K562 (cell line): ENCODE measurements at regions not wholly inside any gene's neighbourhood (a gene's known extent, or its start where the extent isn't known, plus 50 kb on each side); places are given as distances from the start of the nearest gene placed in this dataset. TPM values are rescaled to one million over a fixed set of nuclear protein-coding genes. Genes with fewer than 3 reads are reported as not detected.
A peak's percentile ranks its signal among the peaks of the same experiment; 100 is the strongest.

Experiments
- ATAC-seq: fragments of 200-7000 bp; cut with Tn5 transposase; 3 replicates; pipeline ENCODE4 v1.9.1; 2020; ENCODE audit warnings: moderate library complexity
- BruUV-seq: library from RNA; stranded (reverse); fragments of 400-500 nt; replicated peaks from 2 replicates; lab custom pipeline; 2021; lab: Mats Ljungman, UMichigan
- CTCF ChIA-PET: fragments of 300-600 bp; formaldehyde crosslinking; extraction: SDS; loops from one replicate; lab custom pipeline; 2021; ENCODE audit warnings: low intra/inter-chr PET ratio; lab: Yijun Ruan, JAX
- POLR2A ChIA-PET: fragments of 300-600, 350-650 bp; sonication (Branson Sonifier 250); formaldehyde crosslinking; extraction: SDS; loops from one replicate; lab custom pipeline; 2021; ENCODE audit warnings: antibody characterized with exemption, inconsistent platforms; lab: Yijun Ruan, JAX
- DNase-seq, 4 experiments: peaks; one replicate each; pipeline versions ENCODE4 v3.0.0 to v3.0.0-alpha.2; 2011 to 2018; ENCODE audit warnings: low spot score in 3 of 4, mixed read lengths in 3 of 4; ENCODE audit errors: extremely low read depth in 1 of 4
- FAIRE-seq: peaks from 2 replicates; lab custom pipeline; 2011; peaks lifted over from hg19 to GRCh38; lab: Jason Lieb, UNC
- H2AFZ ChIP-seq: 2 replicates; pipeline ENCODE4 v1.6.0; 2011; ENCODE audit warnings: low read depth, low read length, control low read depth, inconsistent platforms
- H3K27ac ChIP-seq: fragments of 200-600 bp; 3 replicates; pipeline ENCODE4 v1.8.0; 2011; ENCODE audit warnings: low read depth, mild to moderate bottlenecking, control low read depth, inconsistent platforms, low read length, moderate library complexity, mixed read lengths; ENCODE audit errors: extremely low read depth
- H3K27me3 ChIP-seq, 2 experiments: fragments of 300-600 bp in 1 of 2; 2 replicates in 1 of 2; 3 replicates in 1 of 2; pipeline versions ENCODE4 v1.6.0 to v1.8.0; 2011; ENCODE audit warnings: inconsistent platforms in 2 of 2, low read length in 2 of 2, mild to moderate bottlenecking in 1 of 2, mixed read lengths in 1 of 2, moderate library complexity in 1 of 2; ENCODE audit not compliant: control insufficient read depth in 2 of 2, insufficient read depth in 2 of 2
- H3K36me3 ChIP-seq: fragments of 300-600 bp; 3 replicates; pipeline ENCODE4 v1.8.0; 2011; ENCODE audit warnings: mild to moderate bottlenecking, low read length, inconsistent platforms; ENCODE audit not compliant: control insufficient read depth, insufficient read depth
- H3K4me1 ChIP-seq, 2 experiments: fragments of 200-600 bp in 1 of 2; replicated peaks in 1 of 2; 2 replicates in 1 of 2; 3 replicates in 1 of 2; pipeline versions ENCODE4 v1.5.1 to v1.8.0; 2011; ENCODE audit warnings: inconsistent platforms in 2 of 2, low read length in 2 of 2, mild to moderate bottlenecking in 1 of 2, mixed read lengths in 1 of 2, moderate library complexity in 1 of 2; ENCODE audit not compliant: control insufficient read depth in 2 of 2, insufficient read depth in 2 of 2
- H3K4me2 ChIP-seq: 2 replicates; pipeline ENCODE4 v1.6.1; 2011; ENCODE audit warnings: low read length, control low read depth, inconsistent platforms, mixed read lengths; ENCODE audit not compliant: insufficient read depth
- H3K4me3 ChIP-seq: fragments of 200-600 bp; sonication (generic), shearing (Covaris generic); 2 replicates; pipeline ENCODE4 v1.5.1; 2016; ENCODE audit warnings: control low read depth, inconsistent platforms
- H3K79me2 ChIP-seq: fragments of 200-600 bp; 3 replicates; pipeline ENCODE4 v1.8.0; 2011; ENCODE audit warnings: low read length, inconsistent platforms; ENCODE audit not compliant: control insufficient read depth, insufficient read depth
- H3K9ac ChIP-seq, 2 experiments: 2 replicates each; pipeline versions ENCODE4 v1.6.0 to v1.6.1; 2011; ENCODE audit warnings: low read depth in 2 of 2, low read length in 2 of 2, control low read depth in 1 of 2, inconsistent platforms in 1 of 2, mild to moderate bottlenecking in 1 of 2, mixed read lengths in 1 of 2; ENCODE audit not compliant: insufficient read depth in 1 of 2
- H3K9me1 ChIP-seq: one replicate; pipeline ENCODE4 v1.6.0; 2011; ENCODE audit warnings: inconsistent platforms, mild to moderate bottlenecking, low read length, moderate library complexity; ENCODE audit not compliant: control insufficient read depth, insufficient read depth
- H3K9me3 ChIP-seq: replicated peaks from 2 replicates; pipeline ENCODE4 v1.5.1; 2011; ENCODE audit warnings: low read depth, low read length, inconsistent platforms; ENCODE audit not compliant: control insufficient read depth, insufficient read depth
- H4K20me1 ChIP-seq: replicated peaks from 2 replicates; pipeline ENCODE4 v1.6.1; 2011; ENCODE audit warnings: low read length, inconsistent platforms, mixed read lengths; ENCODE audit not compliant: control insufficient read depth, insufficient read depth
- C11orf30 ChIP-seq: fragments of 450-650 bp; IDR thresholded peaks from 2 replicates; pipeline ENCODE4 v1.6.1; 2016; ENCODE audit warnings: low read depth, mild to moderate bottlenecking
- CBX8 ChIP-seq: fragments of 200-600 bp; sonication (generic); IDR thresholded peaks from 2 replicates; pipeline ENCODE4 v1.6.1; 2012; ENCODE audit warnings: borderline replicate concordance, mixed run types, low read depth, mild to moderate bottlenecking, moderate library complexity, mixed read lengths, low read length, control low read depth, inconsistent platforms; ENCODE audit not compliant: poor library complexity, severe bottlenecking; ENCODE audit errors: extremely low read depth
- MAFF ChIP-seq: IDR thresholded peaks from 2 replicates; pipeline ENCODE4 v1.6.1; 2012; ENCODE audit warnings: low read length, improper control_type of control experiment
- MAFG ChIP-seq: fragments of 450-650 bp; conservative IDR thresholded peaks from 2 replicates; pipeline ENCODE4 v1.6.1; 2016; ENCODE audit warnings: missing genetic modification characterization, missing compliant biosample characterization
- MAFK ChIP-seq: IDR thresholded peaks from 2 replicates; pipeline ENCODE4 v1.6.1; 2011; ENCODE audit warnings: low read length, improper control_type of control experiment
- NFE2 ChIP-seq: IDR thresholded peaks from 2 replicates; pipeline ENCODE4 v1.6.1; 2014; ENCODE audit warnings: antibody characterized with exemption, low read depth
- PHB ChIP-seq: fragments of 250-450 bp; sonication (Bioruptor Pico); IDR thresholded peaks from 2 replicates; pipeline ENCODE4 v1.5.0; 2021
- ZNF316 ChIP-seq: fragments of 450-650 bp; IDR thresholded peaks from 2 replicates; pipeline ENCODE4 v1.6.1; 2016
- WGBS: fragments of 100-300 bp; shearing (Covaris generic); methylation state at CpG from one replicate; pipeline ENCODE4 v1.1.6; 2016; ENCODE audit warnings: low coverage, mixed read lengths; ENCODE audit not compliant: insufficient coverage; ENCODE audit errors: missing lambda C conversion rate; 5-methylcytosine and 5-hydroxymethylcytosine counted together
- in situ Hi-C: fragments of 300-500 bp; cut with MboI; formaldehyde crosslinking; loops from 4 replicates; pipeline ENCODE4 v1.15.0; 2018; ENCODE audit warnings: inconsistent platforms, mixed read lengths
- intact Hi-C: fragments of 100-400 bp; cut with micrococcal nuclease; formaldehyde crosslinking; loops from 2 replicates; pipeline ENCODE4 v1.14.2; 2022
- microRNA counts: library from miRNA; unstranded; fragments of <30 nt; microRNA quantifications from one replicate; lab custom pipeline; 2016
- microRNA-seq: library from miRNA; unstranded; fragments of <30 nt; microRNA quantifications from one replicate; pipeline ENCODE4, GENCODE V29; 2018; ENCODE audit warnings: borderline microRNAs expressed
- small RNA-seq: library from RNA; depleted of rRNA; stranded (forward); fragments of <200 nt; gene quantifications from one replicate; pipeline ENCODE3, GENCODE V24; 2014

DNA sequence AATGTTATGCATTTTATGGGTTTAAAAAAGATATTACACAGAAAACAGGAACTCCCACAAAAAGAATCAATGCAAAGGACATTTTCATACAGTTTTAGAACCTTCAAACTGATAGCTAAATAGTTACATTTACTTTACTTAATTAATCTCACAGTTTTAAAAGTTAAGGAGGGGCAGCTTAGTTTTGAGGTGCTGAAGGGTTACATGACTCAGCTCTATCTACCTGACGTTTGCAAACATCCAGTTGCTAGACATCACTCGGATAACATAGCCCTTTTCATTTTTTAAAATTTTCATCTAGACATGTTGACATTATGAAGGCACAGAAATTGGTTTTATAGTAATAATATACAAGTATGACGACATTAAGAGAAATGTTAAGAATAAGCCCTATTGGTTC, 53.7 kb upstream of the HSD17B12 start:
- Histone ChIP-seq H3K9me1 (no peaks in the 10 kb centered on the region), H2AFZ (no peak overlapping the region), H3K27ac (no peak overlapping the region), H3K79me2 (no peaks in the 10 kb centered on the region), H3K4me2 (no peak overlapping the region), H3K9ac (no peak overlapping the region), H3K4me3 (no peak overlapping the region), H3K36me3 (no peaks in the 10 kb centered on the region), H3K27me3 (no peaks in the 10 kb centered on the region; a peak in 1 of 5 replicates), H3K4me1 (no peaks in the 10 kb centered on the region), H4K20me1 (no peaks in the 10 kb centered on the region), H3K9me3 (no peaks in the 10 kb centered on the region)
- ChIA-PET CTCF (no interaction called here), POLR2A (no interaction called here)
- TF ChIP-seq CBX8, result no peak
- TF ChIP-seq ZNF316, result peak; percentile 33; the same call in 1 of the 2 replicates
- peak; percentile 27; the same call in 1 of the 2 replicates for TF ChIP-seq C11orf30
- TF ChIP-seq MAFG (tag), result peak; percentile 74
- no peak for TF ChIP-seq PHB (CRISPR knock-in tag)
- TF ChIP-seq MAFF, result peak; percentile 15; the same call in 1 of the 2 replicates
- TF ChIP-seq NFE2, result peak; percentile 63
- 0 out of 2 replicates have a peak, but pooled peaks have one; percentile 5 for TF ChIP-seq MAFK
- no peak for DNase-seq
- FAIRE-seq, result no peak
- no TSS peak for BruUV-seq
- intact Hi-C loops (no loop called here), in situ Hi-C loops (no loop called here)
- ATAC-seq, result no peak
- 8% methylated on average over 3 of the region's 3 CpGs for WGBS

MicroRNA genes in the stretch of these regions (microRNA counts, 767-probe panel; counts per million panel counts)
- microRNA hsa-miR-129-2-3p (lab: Ali Mortazavi, UCI) (not detected), microRNA hsa-miR-129-5p (lab: Ali Mortazavi, UCI) (499 counts per million, percentile 9 among the panel's probes with 10 or more counts), microRNA hsa-miR-670 (lab: Ali Mortazavi, UCI) (1,510 counts per million, percentile 37 among the panel's probes with 10 or more counts)

Small RNAs in the stretch of these regions (microRNA-seq; reads per million reads assigned to microRNA genes)
- gene MIR129-2 (1.6 reads per million, percentile 21 among the genes with 10 or more reads in this experiment), gene MIR670 (not detected)

Small RNAs in the stretch of these regions (small RNA-seq; reads per million reads assigned to genes)
- gene MIR129-2 (not detected), gene MIR670 (not detected)
